Stomach (tissue), 4 donors: ENCODE measurements at regions not wholly inside any gene's neighbourhood (a gene's known extent, or its start where the extent isn't known, plus 50 kb on each side); places are given as distances from the start of the nearest gene placed in this dataset.

Experiments used
- POLR2AphosphoS5 ChIP-seq, 3 donors: sonication (generic); formaldehyde crosslinking; IDR thresholded peaks; one replicate each; pipeline ENCODE4 v1.6.1; 2016; ENCODE audit warnings: antibody characterized with exemption in 3 of 3
- TF ChIP-seq, protein P1 (sequence below), 7 experiments: fragments of 450-650 bp in 4 of 7; fragments of 200-600 bp in 3 of 7; sonication (generic) in 3 of 7; IDR thresholded peaks; one replicate each; pipeline ENCODE4 v1.5.1; 2016 to 2019; ENCODE audit warnings: antibody characterized with exemption in 7 of 7, control low read depth in 2 of 7, mild to moderate bottlenecking in 1 of 7

DNA sequence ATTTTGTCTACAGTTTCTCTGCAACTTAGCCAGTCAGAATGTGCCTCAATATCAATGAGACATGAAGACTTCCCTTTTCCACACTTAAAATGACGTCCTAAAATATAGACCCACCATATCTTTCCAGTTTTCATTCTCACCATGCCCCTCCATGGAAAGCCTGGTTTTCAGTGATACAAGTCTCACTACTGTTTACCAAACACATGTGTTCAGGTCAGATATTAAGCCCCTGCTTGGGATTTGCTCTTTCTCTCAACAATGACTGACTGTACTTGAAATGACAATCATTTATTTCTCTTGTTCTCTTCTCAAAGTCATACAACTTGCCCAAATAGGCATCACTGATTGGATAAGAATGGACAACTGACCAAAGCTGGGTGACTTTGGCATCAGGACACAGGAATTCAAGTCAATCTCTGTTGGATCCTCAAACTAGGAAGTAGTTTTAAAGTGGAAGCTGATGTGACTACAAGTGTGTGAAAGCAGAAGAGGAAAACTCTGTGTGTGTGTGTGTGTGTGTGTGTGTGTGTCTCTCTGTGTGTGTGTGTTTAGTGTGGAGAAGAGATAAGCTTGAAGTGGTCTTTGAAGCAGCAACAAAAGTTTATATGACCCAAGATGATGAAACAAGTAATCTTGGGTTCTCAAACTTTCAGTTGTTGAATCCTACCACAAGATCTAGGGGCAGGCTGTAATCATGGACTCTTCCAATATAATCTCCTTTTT lies 217.4 kb upstream of the FGF13 start:
- TF ChIP-seq, protein P1, sequence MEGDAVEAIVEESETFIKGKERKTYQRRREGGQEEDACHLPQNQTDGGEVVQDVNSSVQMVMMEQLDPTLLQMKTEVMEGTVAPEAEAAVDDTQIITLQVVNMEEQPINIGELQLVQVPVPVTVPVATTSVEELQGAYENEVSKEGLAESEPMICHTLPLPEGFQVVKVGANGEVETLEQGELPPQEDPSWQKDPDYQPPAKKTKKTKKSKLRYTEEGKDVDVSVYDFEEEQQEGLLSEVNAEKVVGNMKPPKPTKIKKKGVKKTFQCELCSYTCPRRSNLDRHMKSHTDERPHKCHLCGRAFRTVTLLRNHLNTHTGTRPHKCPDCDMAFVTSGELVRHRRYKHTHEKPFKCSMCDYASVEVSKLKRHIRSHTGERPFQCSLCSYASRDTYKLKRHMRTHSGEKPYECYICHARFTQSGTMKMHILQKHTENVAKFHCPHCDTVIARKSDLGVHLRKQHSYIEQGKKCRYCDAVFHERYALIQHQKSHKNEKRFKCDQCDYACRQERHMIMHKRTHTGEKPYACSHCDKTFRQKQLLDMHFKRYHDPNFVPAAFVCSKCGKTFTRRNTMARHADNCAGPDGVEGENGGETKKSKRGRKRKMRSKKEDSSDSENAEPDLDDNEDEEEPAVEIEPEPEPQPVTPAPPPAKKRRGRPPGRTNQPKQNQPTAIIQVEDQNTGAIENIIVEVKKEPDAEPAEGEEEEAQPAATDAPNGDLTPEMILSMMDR (IDR thresholded peaks at IDR 0.05), result no peak
- TF ChIP-seq POLR2AphosphoS5 (IDR thresholded peaks at IDR 0.05), result no peak
